ENCODE measurements at regions not wholly inside any gene's neighbourhood (a gene's known extent, or its start where the extent isn't known, plus 50 kb on each side); places are given as distances from the start of the nearest gene placed in this dataset.

DNA sequence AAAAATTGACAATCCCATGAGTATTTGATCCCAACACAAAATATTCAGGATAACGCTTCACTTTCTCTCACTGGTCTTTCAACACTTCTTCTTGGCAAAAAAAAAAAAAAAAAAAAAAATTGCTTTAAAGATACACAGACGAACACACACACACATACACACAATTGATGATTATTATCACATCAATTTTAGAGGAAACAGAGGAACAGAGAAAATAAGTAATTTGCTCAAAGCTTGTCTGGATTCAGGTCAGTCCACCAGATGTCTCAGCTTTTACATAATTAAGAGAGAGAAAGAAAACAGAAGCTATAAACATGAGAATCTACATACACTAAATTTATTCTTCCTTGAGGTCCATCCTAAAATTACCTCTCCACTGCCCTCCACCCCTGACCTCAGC is 183.4 kb downstream of the MZT1 start:
- Histone ChIP-seq H3K4me2 (ENCODE audit: low read length) (no peak overlapping the region), H3K9me3 (ENCODE audit: low read length) (no peaks in the 10 kb centered on the region), H3K4me3 (ENCODE audit: low read length) (no peak overlapping the region), H4K20me1 (ENCODE audit: insufficient read depth) (no peaks in the 10 kb centered on the region), H3K27ac (ENCODE audit: low read length) (no peak overlapping the region), H2AFZ (ENCODE audit: low read depth, low read length) (no peak overlapping the region), H3K79me2 (replicated peaks; ENCODE audit: insufficient read depth, low read length) (no peaks in the 10 kb centered on the region), H3K9ac (ENCODE audit: low read length) (no peak overlapping the region), H3K27me3 (ENCODE audit: insufficient read depth, low read depth, low read length) (peaks cover 14% of the 10 kb centered on the region), H3K9me2 (ENCODE audit: insufficient read depth, low read length) (no peaks in the 10 kb centered on the region), H3F3A (ENCODE audit: insufficient read depth, low read length, poor library complexity, severe bottlenecking) (no peaks in the 10 kb centered on the region), H3K36me3 (ENCODE audit: insufficient read depth, low read length) (no peaks in the 10 kb centered on the region)
- TF ChIP-seq RAD21 (conservative IDR thresholded peaks at IDR 0.05) (no peak), EP300 (conservative IDR thresholded peaks at IDR 0.05; ENCODE audit: poor library complexity, severe bottlenecking) (no peak), EZH2 (IDR thresholded peaks at IDR 0.05; ENCODE audit: borderline replicate concordance, insufficient read depth, low read length, poor library complexity, severe bottlenecking) (no peak), TAF1 (IDR thresholded peaks at IDR 0.05; ENCODE audit: low read depth) (no peak), POLR2AphosphoS5 (IDR thresholded peaks at IDR 0.05) (no peak), SMC3 (conservative IDR thresholded peaks at IDR 0.05; ENCODE audit: poor library complexity) (no peak), MXI1 (conservative IDR thresholded peaks at IDR 0.05; ENCODE audit: poor library complexity, severe bottlenecking) (no peak)
- TF ChIP-seq, protein P1, sequence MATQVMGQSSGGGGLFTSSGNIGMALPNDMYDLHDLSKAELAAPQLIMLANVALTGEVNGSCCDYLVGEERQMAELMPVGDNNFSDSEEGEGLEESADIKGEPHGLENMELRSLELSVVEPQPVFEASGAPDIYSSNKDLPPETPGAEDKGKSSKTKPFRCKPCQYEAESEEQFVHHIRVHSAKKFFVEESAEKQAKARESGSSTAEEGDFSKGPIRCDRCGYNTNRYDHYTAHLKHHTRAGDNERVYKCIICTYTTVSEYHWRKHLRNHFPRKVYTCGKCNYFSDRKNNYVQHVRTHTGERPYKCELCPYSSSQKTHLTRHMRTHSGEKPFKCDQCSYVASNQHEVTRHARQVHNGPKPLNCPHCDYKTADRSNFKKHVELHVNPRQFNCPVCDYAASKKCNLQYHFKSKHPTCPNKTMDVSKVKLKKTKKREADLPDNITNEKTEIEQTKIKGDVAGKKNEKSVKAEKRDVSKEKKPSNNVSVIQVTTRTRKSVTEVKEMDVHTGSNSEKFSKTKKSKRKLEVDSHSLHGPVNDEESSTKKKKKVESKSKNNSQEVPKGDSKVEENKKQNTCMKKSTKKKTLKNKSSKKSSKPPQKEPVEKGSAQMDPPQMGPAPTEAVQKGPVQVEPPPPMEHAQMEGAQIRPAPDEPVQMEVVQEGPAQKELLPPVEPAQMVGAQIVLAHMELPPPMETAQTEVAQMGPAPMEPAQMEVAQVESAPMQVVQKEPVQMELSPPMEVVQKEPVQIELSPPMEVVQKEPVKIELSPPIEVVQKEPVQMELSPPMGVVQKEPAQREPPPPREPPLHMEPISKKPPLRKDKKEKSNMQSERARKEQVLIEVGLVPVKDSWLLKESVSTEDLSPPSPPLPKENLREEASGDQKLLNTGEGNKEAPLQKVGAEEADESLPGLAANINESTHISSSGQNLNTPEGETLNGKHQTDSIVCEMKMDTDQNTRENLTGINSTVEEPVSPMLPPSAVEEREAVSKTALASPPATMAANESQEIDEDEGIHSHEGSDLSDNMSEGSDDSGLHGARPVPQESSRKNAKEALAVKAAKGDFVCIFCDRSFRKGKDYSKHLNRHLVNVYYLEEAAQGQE (IDR thresholded peaks at IDR 0.05; ENCODE audit: borderline replicate concordance): no peak
- TF ChIP-seq, protein P2, sequence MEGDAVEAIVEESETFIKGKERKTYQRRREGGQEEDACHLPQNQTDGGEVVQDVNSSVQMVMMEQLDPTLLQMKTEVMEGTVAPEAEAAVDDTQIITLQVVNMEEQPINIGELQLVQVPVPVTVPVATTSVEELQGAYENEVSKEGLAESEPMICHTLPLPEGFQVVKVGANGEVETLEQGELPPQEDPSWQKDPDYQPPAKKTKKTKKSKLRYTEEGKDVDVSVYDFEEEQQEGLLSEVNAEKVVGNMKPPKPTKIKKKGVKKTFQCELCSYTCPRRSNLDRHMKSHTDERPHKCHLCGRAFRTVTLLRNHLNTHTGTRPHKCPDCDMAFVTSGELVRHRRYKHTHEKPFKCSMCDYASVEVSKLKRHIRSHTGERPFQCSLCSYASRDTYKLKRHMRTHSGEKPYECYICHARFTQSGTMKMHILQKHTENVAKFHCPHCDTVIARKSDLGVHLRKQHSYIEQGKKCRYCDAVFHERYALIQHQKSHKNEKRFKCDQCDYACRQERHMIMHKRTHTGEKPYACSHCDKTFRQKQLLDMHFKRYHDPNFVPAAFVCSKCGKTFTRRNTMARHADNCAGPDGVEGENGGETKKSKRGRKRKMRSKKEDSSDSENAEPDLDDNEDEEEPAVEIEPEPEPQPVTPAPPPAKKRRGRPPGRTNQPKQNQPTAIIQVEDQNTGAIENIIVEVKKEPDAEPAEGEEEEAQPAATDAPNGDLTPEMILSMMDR (IDR thresholded peaks at IDR 0.05; ENCODE audit: poor library complexity, severe bottlenecking): no peak

DNA sequence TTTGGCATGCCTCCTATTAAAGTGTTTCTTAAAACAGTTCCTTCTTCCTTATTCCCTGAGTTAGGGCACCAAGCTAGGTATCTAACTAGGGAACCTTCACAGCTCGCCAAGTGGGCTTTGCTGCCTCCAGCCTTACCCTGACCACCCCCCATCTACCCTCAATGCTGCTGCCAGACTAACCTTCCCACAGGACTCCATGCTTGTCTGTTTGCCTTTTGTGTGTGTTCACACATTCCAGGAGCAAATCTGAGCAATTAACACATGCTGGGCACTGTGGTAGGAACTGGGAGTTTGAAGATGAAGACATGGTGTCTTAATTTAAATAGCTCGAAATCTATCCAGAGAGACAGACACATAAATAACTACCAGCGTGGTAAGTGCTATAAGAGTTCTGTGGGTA is 185.2 kb downstream of the MZT1 start:
- TF ChIP-seq, protein P1 (IDR thresholded peaks at IDR 0.05; ENCODE audit: borderline replicate concordance): no peak
- TF ChIP-seq EP300 (conservative IDR thresholded peaks at IDR 0.05; ENCODE audit: poor library complexity, severe bottlenecking) (no peak), EZH2 (IDR thresholded peaks at IDR 0.05; ENCODE audit: borderline replicate concordance, insufficient read depth, low read length, poor library complexity, severe bottlenecking) (no peak), MXI1 (conservative IDR thresholded peaks at IDR 0.05; ENCODE audit: poor library complexity, severe bottlenecking) (no peak), SMC3 (conservative IDR thresholded peaks at IDR 0.05; ENCODE audit: poor library complexity) (no peak), TAF1 (IDR thresholded peaks at IDR 0.05; ENCODE audit: low read depth) (no peak), RAD21 (conservative IDR thresholded peaks at IDR 0.05) (no peak), POLR2AphosphoS5 (IDR thresholded peaks at IDR 0.05) (no peak)
- TF ChIP-seq, protein P2 (IDR thresholded peaks at IDR 0.05; ENCODE audit: poor library complexity, severe bottlenecking): no peak
- Histone ChIP-seq H3K4me2 (ENCODE audit: low read length) (no peak overlapping the region), H3F3A (ENCODE audit: insufficient read depth, low read length, poor library complexity, severe bottlenecking) (no peaks in the 10 kb centered on the region), H4K20me1 (ENCODE audit: insufficient read depth) (no peaks in the 10 kb centered on the region), H2AFZ (ENCODE audit: low read depth, low read length) (no peak overlapping the region), H3K79me2 (replicated peaks; ENCODE audit: insufficient read depth, low read length) (no peaks in the 10 kb centered on the region), H3K4me3 (ENCODE audit: low read length) (no peak overlapping the region), H3K27ac (ENCODE audit: low read length) (no peak overlapping the region), H3K36me3 (ENCODE audit: insufficient read depth, low read length) (no peaks in the 10 kb centered on the region), H3K9ac (ENCODE audit: low read length) (no peak overlapping the region), H3K27me3 (ENCODE audit: insufficient read depth, low read depth, low read length) (peaks cover 32% of the 10 kb centered on the region), H3K9me3 (ENCODE audit: low read length) (no peaks in the 10 kb centered on the region), H3K9me2 (ENCODE audit: insufficient read depth, low read length) (no peaks in the 10 kb centered on the region)

All from neural cell (in vitro differentiated cells).